Ovary (tissue), 7 donors: ENCODE measurements at regions not wholly inside any gene's neighbourhood (a gene's known extent, or its start where the extent isn't known, plus 50 kb on each side); places are given as distances from the start of the nearest gene placed in this dataset.

Source experiments
- DNase-seq, 5 donors: peaks; one replicate each; pipeline ENCODE4 v3.0.0-alpha.2; 2019 to 2020
- H3K27ac ChIP-seq, 2 donors: fragments of 200-600 bp; one replicate each; pipeline versions ENCODE4 v1.5.1 to v1.8.0; 2019 to 2022
- H3K27me3 ChIP-seq: fragments of 200-600 bp; one replicate; pipeline ENCODE4 v1.8.0; 2022
- H3K36me3 ChIP-seq: fragments of 200-600 bp; sonication (generic); one replicate; pipeline ENCODE4 v1.5.1; 2019
- H3K4me1 ChIP-seq: one replicate; pipeline ENCODE4 v1.8.1; 2013; ENCODE audit warnings: mild to moderate bottlenecking, moderate library complexity; ENCODE audit not compliant: insufficient read depth
- H3K4me3 ChIP-seq: fragments of 200-600 bp; sonication (generic); one replicate; pipeline ENCODE4 v1.5.1; 2017
- H3K9me3 ChIP-seq, 2 donors: fragments of 200-600 bp in 1 of 2; sonication (generic) in 1 of 2; one replicate each; pipeline versions ENCODE4 v1.5.1 to v1.8.1; 2013 to 2019; ENCODE audit warnings: mild to moderate bottlenecking in 1 of 2, moderate library complexity in 1 of 2
- EP300 ChIP-seq: sonication (generic); formaldehyde crosslinking; IDR thresholded peaks from one replicate; pipeline ENCODE4 v1.6.1; 2017; ENCODE audit warnings: antibody characterized with exemption
- POLR2A ChIP-seq: fragments of 450-650 bp; IDR thresholded peaks from one replicate; pipeline ENCODE4 v1.6.1; 2017; ENCODE audit warnings: antibody characterized with exemption, mild to moderate bottlenecking, moderate library complexity
- WGBS, 3 donors: extraction: QIAGEN DNeasy Blood & Tissue Kit in 1 of 3; methylation state at CpG; one replicate each; pipeline versions ENCODE4 v1.1.5 to v1.1.7; 2013 to 2017; 5-methylcytosine and 5-hydroxymethylcytosine counted together
- intact Hi-C, 4 donors: fragments of 100-400 bp; cut with DNase I; formaldehyde crosslinking; loops; one replicate each; pipeline versions ENCODE4 v1.11.0 to v1.15.1; 2022 to 2023
- TF ChIP-seq, protein P1 (sequence below), 3 donors: fragments of 450-650 bp in 2 of 3; fragments of 200-600 bp in 1 of 3; IDR thresholded peaks; one replicate each; pipeline versions ENCODE4 v1.5.1 to v1.8.0; 2016 to 2022; ENCODE audit warnings: antibody characterized with exemption in 3 of 3, mild to moderate bottlenecking in 1 of 3
- donor health status: DM: no; HTN: no; CAD: no; lungs with moderate emphysema.
- donor health status: DM: no; HTN: no; CAD: no.
- donor health status: Bipolar disorder and iron deficiency.
- donor health status: DM: no; HTN: no; CAD: no.
- donor health status: DM: yes; HTN: yes; CAD: no.

DNA sequence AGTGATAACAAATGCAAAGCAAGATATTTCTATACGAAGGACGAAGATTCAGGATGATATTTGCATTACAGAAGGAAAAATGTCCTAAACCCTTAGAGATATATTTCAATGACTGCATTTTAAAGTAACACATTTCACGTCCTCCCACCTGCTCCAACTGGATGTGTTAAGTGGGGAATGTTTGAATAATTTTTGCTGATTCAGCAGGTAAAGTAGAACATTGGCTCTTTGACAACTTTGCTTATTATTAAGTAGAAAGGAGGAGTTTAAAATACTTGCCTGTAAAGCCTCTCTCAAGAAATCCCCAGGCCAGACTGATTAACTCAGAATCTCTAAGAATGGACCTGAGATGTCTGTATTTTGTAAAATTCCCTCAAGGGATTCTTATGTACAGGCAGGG is 1165.2 kb upstream of the PRKX start:
- intact Hi-C loops, result no loop called here
- no peaks in the 10 kb centered on the region for H3K36me3 ChIP-seq
- H3K27ac ChIP-seq, result no peak overlapping the region
- no peaks in the 10 kb centered on the region for H3K4me1 ChIP-seq
- no peaks in the 10 kb centered on the region for H3K27me3 ChIP-seq
- no peak for DNase-seq
- no peaks in the 10 kb centered on the region for H3K9me3 ChIP-seq
- TF ChIP-seq, protein P1, sequence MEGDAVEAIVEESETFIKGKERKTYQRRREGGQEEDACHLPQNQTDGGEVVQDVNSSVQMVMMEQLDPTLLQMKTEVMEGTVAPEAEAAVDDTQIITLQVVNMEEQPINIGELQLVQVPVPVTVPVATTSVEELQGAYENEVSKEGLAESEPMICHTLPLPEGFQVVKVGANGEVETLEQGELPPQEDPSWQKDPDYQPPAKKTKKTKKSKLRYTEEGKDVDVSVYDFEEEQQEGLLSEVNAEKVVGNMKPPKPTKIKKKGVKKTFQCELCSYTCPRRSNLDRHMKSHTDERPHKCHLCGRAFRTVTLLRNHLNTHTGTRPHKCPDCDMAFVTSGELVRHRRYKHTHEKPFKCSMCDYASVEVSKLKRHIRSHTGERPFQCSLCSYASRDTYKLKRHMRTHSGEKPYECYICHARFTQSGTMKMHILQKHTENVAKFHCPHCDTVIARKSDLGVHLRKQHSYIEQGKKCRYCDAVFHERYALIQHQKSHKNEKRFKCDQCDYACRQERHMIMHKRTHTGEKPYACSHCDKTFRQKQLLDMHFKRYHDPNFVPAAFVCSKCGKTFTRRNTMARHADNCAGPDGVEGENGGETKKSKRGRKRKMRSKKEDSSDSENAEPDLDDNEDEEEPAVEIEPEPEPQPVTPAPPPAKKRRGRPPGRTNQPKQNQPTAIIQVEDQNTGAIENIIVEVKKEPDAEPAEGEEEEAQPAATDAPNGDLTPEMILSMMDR (IDR thresholded peaks at IDR 0.05), result no peak
- no peak for TF ChIP-seq EP300
- TF ChIP-seq POLR2A, result no peak
- WGBS, 3 donors, result 63 to 70% (median 66%) methylated on average over 3 of the region's 3 CpGs
- no peak overlapping the region for H3K4me3 ChIP-seq

DNA sequence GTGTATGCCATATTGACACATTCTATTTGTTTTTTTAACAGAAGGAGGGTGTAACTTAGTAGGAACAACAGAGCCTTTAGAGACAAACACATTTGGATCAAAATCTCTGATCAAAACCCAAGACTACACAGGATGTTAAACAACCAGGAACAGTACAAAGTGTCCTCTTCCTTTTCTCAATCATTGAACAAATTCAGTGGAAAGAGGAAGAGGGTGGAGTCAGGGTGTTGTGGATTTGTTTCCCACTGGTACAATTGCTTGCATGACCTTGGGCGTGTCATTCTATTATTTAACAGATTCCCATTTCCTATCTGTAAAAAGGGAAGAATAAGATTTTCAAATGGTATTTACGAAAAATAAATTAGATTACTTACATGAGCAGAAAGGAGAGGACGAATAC is 1162.8 kb upstream of the PRKX start:
- Histone ChIP-seq H3K4me1 (no peaks in the 10 kb centered on the region), H3K27ac (no peak overlapping the region), H3K9me3 (no peaks in the 10 kb centered on the region), H3K36me3 (no peaks in the 10 kb centered on the region), H3K27me3 (no peaks in the 10 kb centered on the region), H3K4me3 (no peak overlapping the region)
- 75 to 80% (median 80%) methylated on average over 3 of the region's 3 CpGs for WGBS, 3 donors
- no peak for DNase-seq
- TF ChIP-seq, protein P1 (IDR thresholded peaks at IDR 0.05), result no peak
- intact Hi-C loops, result no loop called here

DNA sequence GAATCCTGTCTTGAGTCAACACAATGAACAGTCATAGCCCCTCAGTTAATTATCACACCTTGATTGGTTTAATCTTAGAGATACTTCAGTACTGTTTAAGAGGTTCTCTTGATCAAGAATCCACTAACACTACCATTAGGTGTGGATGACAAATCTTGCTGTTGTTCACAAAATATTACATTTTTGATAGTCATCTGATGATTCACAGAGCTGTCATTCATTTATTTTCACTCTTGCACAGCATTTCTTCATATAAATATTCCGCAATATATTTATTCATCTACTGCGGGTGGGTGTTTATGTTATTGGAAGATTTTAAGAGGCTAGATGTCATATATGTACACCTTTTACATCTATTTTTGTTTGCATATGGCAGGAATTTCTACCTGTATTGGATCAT is 1138.1 kb upstream of the PRKX start:
- no peaks in the 10 kb centered on the region for H3K9me3 ChIP-seq
- intact Hi-C loops, result no loop called here
- no peak for DNase-seq
- H3K36me3 ChIP-seq, result no peaks in the 10 kb centered on the region
- no peaks in the 10 kb centered on the region for H3K27me3 ChIP-seq
- H3K4me3 ChIP-seq, result no peak overlapping the region
- TF ChIP-seq POLR2A, result no peak
- no peak for TF ChIP-seq EP300
- TF ChIP-seq, protein P1 (IDR thresholded peaks at IDR 0.05), result no peak
- H3K27ac ChIP-seq, result no peak overlapping the region
- no peaks in the 10 kb centered on the region for H3K4me1 ChIP-seq
- 95 to 98% (median 97%) methylated on average over 2 of the region's 2 CpGs for WGBS, 3 donors

DNA sequence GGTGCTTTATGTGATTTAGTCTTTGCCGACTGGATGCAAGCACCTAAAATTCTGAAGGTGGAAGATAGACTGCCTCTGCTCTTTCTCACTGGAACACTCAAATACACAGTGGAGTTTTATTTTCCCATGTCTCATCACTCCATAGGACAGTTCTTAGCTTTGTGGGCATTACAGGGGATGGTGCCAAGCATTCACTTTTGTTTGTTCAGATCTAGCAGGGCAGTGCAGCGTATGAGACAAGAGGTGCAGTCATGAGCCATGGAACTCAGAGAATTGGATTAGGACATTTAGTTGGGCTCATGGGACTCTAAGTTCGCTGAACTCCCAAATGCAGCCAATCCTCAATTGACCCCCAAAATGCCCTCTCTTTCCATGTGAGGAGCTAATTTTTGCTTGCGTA is 1136.9 kb upstream of the PRKX start:
- H3K4me3 ChIP-seq, result no peak overlapping the region
- H3K36me3 ChIP-seq, result no peaks in the 10 kb centered on the region
- intact Hi-C loops, result no loop called here
- no peak for TF ChIP-seq EP300
- no peak for TF ChIP-seq POLR2A
- TF ChIP-seq, protein P1 (IDR thresholded peaks at IDR 0.05), result no peak
- 86 to 93% (median 87%) methylated on average over 4 of the region's 4 CpGs for WGBS, 3 donors
- H3K4me1 ChIP-seq, result no peaks in the 10 kb centered on the region
- no peak overlapping the region for H3K27ac ChIP-seq
- no peaks in the 10 kb centered on the region for H3K27me3 ChIP-seq
- DNase-seq, result no peak
- no peaks in the 10 kb centered on the region for H3K9me3 ChIP-seq

DNA sequence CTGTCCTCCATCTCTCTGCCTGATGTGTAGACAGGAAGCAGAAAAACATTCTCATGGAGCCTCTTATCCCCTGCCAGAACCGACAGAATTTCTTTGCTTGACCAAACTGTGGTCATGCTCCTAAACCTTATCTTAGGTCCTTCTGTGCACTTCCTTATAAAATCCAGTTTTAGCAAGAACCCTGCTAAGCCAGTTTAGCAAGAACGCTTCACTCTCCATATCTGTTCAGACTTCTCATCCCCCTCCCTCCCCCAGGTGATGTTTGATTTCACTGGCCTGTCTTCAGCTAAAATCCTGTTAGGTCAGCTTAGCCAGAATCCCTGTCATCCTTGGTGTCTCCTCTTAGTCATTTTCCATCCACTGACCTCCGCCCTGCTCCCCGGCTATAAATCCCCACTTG is 1130.9 kb upstream of the PRKX start:
- Histone ChIP-seq H3K4me1 (no peaks in the 10 kb centered on the region), H3K27ac (no peak overlapping the region), H3K9me3 (no peaks in the 10 kb centered on the region), H3K36me3 (no peaks in the 10 kb centered on the region), H3K4me3 (no peak overlapping the region), H3K27me3 (no peaks in the 10 kb centered on the region)
- no peak for DNase-seq
- intact Hi-C loops, result no loop called here
- TF ChIP-seq EP300, result no peak
- TF ChIP-seq POLR2A, result no peak
- TF ChIP-seq, protein P1 (IDR thresholded peaks at IDR 0.05), result no peak
- WGBS, 3 donors, result 67 to 76% (median 74%) methylated on average over 4 of the region's 4 CpGs
